ENCODE measurements at regions not wholly inside any gene's neighbourhood (a gene's known extent, or its start where the extent isn't known, plus 50 kb on each side); places are given as distances from the start of the nearest gene placed in this dataset.

DNA sequence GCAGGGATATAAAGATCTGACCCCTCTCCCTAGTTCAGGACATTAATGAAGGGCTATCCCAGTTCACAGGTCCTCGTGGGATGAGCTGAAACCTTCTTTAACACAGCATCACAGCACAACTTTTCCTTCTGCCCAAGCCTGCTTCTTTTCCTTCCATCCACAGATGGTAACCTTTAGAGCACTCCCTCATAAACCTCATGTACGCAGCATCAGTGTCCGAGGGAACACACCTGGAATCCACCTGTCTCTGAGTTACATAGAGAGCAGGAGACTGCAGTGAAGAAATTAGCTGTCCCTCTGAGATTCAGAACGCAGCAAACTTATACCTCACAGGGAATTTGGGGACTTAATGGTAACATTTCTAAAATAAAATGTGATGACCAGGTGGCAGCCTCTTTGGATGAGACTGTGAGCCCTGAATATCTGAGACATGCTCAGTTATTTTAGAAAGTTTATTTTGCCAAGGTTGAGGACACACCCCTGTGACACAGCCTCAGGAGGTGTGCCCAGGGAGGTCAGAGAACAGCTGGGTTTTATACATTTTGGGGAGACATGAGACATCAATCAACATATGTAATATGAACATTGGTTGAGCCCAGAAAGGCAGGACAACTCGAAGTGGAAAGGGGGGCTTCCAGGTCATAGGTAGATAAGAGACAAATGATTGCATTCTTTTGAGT, 73.8 kb upstream of the PACRGL start:
- no peak for TF ChIP-seq EP300 (IDR thresholded peaks at IDR 0.05)
- TF ChIP-seq, protein P1, sequence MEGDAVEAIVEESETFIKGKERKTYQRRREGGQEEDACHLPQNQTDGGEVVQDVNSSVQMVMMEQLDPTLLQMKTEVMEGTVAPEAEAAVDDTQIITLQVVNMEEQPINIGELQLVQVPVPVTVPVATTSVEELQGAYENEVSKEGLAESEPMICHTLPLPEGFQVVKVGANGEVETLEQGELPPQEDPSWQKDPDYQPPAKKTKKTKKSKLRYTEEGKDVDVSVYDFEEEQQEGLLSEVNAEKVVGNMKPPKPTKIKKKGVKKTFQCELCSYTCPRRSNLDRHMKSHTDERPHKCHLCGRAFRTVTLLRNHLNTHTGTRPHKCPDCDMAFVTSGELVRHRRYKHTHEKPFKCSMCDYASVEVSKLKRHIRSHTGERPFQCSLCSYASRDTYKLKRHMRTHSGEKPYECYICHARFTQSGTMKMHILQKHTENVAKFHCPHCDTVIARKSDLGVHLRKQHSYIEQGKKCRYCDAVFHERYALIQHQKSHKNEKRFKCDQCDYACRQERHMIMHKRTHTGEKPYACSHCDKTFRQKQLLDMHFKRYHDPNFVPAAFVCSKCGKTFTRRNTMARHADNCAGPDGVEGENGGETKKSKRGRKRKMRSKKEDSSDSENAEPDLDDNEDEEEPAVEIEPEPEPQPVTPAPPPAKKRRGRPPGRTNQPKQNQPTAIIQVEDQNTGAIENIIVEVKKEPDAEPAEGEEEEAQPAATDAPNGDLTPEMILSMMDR (IDR thresholded peaks at IDR 0.05), result no peak
